CD4-positive, alpha-beta T cell treated with Interleukin-21 for 1 hour (primary cell): ENCODE measurements at regions not wholly inside any gene's neighbourhood (a gene's known extent, or its start where the extent isn't known, plus 50 kb on each side); places are given as distances from the start of the nearest gene placed in this dataset.

Source experiments
- DNase-seq: peaks from one replicate; pipeline ENCODE4 v3.0.0-alpha.2; 2020

GRCh38 chr3:176931991-176932390, 265.3 kb downstream of the TBL1XR1 start:
- DNase-seq: no peak

- no peak for DNase-seq
Measured at GRCh38 chr3:176930942-176931341, 266.3 kb downstream of the TBL1XR1 start.

GRCh38 chr3:176928582-176928931, 268.7 kb downstream of the TBL1XR1 start:
- DNase-seq: no peak

- no peak for DNase-seq
Measured at GRCh38 chr3:176927706-176928581, 269.3 kb downstream of the TBL1XR1 start.

GRCh38 chr3:176927280-176927679, 270.0 kb downstream of the TBL1XR1 start:
- no peak for DNase-seq

GRCh38 chr3:176926688-176927087, 270.6 kb downstream of the TBL1XR1 start:
- no peak for DNase-seq

GRCh38 chr3:176926034-176926433, 271.2 kb downstream of the TBL1XR1 start:
- no peak for DNase-seq

GRCh38 chr3:176920766-176921160, 276.5 kb downstream of the TBL1XR1 start:
- no peak for DNase-seq

- no peak for DNase-seq
Measured at GRCh38 chr3:176919836-176920765, 277.2 kb downstream of the TBL1XR1 start.

GRCh38 chr3:176916777-176917176, 280.5 kb downstream of the TBL1XR1 start:
- no peak for DNase-seq

GRCh38 chr3:176914764-176915163, 282.5 kb downstream of the TBL1XR1 start:
- DNase-seq: no peak

- no peak for DNase-seq
Measured at GRCh38 chr3:176911579-176911978, 285.7 kb downstream of the TBL1XR1 start.

- no peak for DNase-seq
Measured at GRCh38 chr3:176909044-176909443, 288.2 kb downstream of the TBL1XR1 start.

GRCh38 chr3:176906046-176906905, 291.0 kb downstream of the TBL1XR1 start:
- DNase-seq: no peak

- no peak for DNase-seq
Measured at GRCh38 chr3:176905331-176905730, 292.0 kb downstream of the TBL1XR1 start.

GRCh38 chr3:176904506-176904905, 292.8 kb downstream of the TBL1XR1 start:
- DNase-seq: no peak

- DNase-seq: no peak
Measured at GRCh38 chr3:176896640-176897039, 300.6 kb downstream of the TBL1XR1 start.

- DNase-seq: no peak
Measured at GRCh38 chr3:176896165-176896564, 301.1 kb downstream of the TBL1XR1 start.

GRCh38 chr3:176879710-176880109, 317.6 kb downstream of the TBL1XR1 start:
- DNase-seq: no peak

- DNase-seq: no peak
Measured at GRCh38 chr3:176873261-176873660, 324.0 kb downstream of the TBL1XR1 start.

- peak; percentile 56 for DNase-seq
Measured at GRCh38 chr3:176872771-176873209, 324.5 kb downstream of the TBL1XR1 start.

- DNase-seq: no peak
Measured at GRCh38 chr3:176870451-176870850, 326.8 kb downstream of the TBL1XR1 start.
